ENCODE measurements at regions not wholly inside any gene's neighbourhood (a gene's known extent, or its start where the extent isn't known, plus 50 kb on each side); places are given as distances from the start of the nearest gene placed in this dataset.

DNA sequence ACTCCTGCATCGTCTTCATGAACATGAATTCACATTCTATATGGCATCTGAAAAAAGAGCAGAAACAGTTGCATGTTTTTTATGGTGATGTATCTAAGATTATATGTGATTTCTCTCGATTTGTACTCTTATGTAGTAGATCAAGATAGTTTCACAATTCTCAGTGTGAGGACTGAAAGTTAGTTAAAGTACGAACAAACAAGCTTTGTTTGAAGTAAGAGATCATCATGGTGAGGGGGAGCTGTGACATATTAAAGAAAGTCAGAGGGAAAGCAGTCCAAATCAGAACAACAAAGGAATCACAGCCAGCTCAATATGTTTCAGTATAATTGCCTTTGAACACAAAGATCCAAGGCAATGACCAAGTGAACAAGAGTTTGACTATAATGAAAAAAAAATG, 1140.6 kb downstream of the SH3BGRL start (continued):
- TF ChIP-seq, protein P1, sequence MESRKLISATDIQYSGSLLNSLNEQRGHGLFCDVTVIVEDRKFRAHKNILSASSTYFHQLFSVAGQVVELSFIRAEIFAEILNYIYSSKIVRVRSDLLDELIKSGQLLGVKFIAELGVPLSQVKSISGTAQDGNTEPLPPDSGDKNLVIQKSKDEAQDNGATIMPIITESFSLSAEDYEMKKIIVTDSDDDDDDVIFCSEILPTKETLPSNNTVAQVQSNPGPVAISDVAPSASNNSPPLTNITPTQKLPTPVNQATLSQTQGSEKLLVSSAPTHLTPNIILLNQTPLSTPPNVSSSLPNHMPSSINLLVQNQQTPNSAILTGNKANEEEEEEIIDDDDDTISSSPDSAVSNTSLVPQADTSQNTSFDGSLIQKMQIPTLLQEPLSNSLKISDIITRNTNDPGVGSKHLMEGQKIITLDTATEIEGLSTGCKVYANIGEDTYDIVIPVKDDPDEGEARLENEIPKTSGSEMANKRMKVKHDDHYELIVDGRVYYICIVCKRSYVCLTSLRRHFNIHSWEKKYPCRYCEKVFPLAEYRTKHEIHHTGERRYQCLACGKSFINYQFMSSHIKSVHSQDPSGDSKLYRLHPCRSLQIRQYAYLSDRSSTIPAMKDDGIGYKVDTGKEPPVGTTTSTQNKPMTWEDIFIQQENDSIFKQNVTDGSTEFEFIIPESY (IDR thresholded peaks at IDR 0.05; ENCODE audit: extremely low read depth, insufficient replicate concordance, low read length) = no peak
- TF ChIP-seq EZH2 (IDR thresholded peaks at IDR 0.05) = no peak
- TF ChIP-seq TCF7L2 (IDR thresholded peaks at IDR 0.05; ENCODE audit: borderline replicate concordance, extremely low read depth, insufficient read depth, insufficient read length) = no peak
- no peak for TF ChIP-seq YY1 (IDR thresholded peaks at IDR 0.05; ENCODE audit: extremely low read depth, insufficient replicate concordance, low read depth, low read length)
- TF ChIP-seq ELF1 (IDR thresholded peaks at IDR 0.05; ENCODE audit: borderline replicate concordance, low read depth) = no peak
- TF ChIP-seq, protein P2, sequence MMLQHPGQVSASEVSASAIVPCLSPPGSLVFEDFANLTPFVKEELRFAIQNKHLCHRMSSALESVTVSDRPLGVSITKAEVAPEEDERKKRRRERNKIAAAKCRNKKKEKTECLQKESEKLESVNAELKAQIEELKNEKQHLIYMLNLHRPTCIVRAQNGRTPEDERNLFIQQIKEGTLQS (IDR thresholded peaks at IDR 0.05) = no peak
- TF ChIP-seq JUND (IDR thresholded peaks at IDR 0.05) = no peak
- no peak for TF ChIP-seq ZNF274 (IDR thresholded peaks at IDR 0.05; ENCODE audit: low read depth, low read length)
- no peak for TF ChIP-seq CBX3 (IDR thresholded peaks at IDR 0.05; ENCODE audit: low read depth)
- TF ChIP-seq FOSL1 (IDR thresholded peaks at IDR 0.05; ENCODE audit: low read depth) = no peak

DNA sequence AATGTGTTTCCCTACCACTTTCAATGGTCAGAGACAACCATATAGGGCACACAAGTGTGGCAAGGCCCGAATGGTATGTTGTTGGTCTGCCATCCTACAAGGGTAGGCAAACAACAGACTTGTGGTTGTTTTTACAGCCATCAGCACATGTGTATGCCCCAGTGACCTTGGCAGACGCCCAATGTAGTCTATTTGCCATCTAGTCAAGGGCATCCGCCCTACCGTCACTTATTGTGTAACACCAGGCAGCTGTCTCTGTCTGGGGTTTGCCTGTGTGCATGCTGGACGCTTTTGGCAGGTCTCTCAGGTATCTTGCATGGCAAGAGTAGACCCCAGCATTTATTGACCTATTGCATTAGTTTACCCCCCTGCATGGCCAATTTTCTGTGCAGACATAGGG, 1145.5 kb upstream of the POU3F4 start:
- Histone ChIP-seq H3K36me3 (ENCODE audit: control insufficient read depth in 1 of 2, insufficient read depth in 2 of 2, low read length in 2 of 2) (no peaks in the 10 kb centered on the region), H2AFZ (ENCODE audit: low read depth, low read length, poor library complexity, severe bottlenecking) (no peak overlapping the region), H3K4me2 (ENCODE audit: low read length) (no peak overlapping the region), H3K9me3 (ENCODE audit: control insufficient read depth in 1 of 2, insufficient read depth in 1 of 2, low read depth in 1 of 2, low read length in 2 of 2) (no peaks in the 10 kb centered on the region), H3K4me1 (ENCODE audit: control insufficient read depth in 1 of 2, insufficient read depth in 2 of 2, low read length in 2 of 2) (no peaks in the 10 kb centered on the region), H3K27ac (ENCODE audit: low read depth, low read length) (no peak overlapping the region), H3K9ac (ENCODE audit: low read length) (no peak overlapping the region), H3K4me3 (replicated peaks in 1 of 2; ENCODE audit: low read depth in 1 of 2, low read length in 2 of 2) (no peak overlapping the region), H4K20me1 (ENCODE audit: insufficient read depth) (no peaks in the 10 kb centered on the region), H3K9me2 (ENCODE audit: insufficient read depth) (no peaks in the 10 kb centered on the region), H3K79me2 (ENCODE audit: insufficient read depth, low read length) (no peaks in the 10 kb centered on the region), H3K27me3 (ENCODE audit: insufficient read depth, low read length) (no peaks in the 10 kb centered on the region)
- ATAC-seq (no peak), DNase-seq (ENCODE audit: low read depth, low spot score) (no peak)
- intact Hi-C loops (cut with micrococcal nuclease) = no loop called here
- BruUV-seq (replicated peaks) = no TSS peak
- RAD21 ChIA-PET (ENCODE audit: low non-redundant PET in 1 of 2, low total read pairs in 2 of 2, uncharacterized antibody in 2 of 2, unreplicated experiment in 2 of 2) = no interaction called here
- POLR2A ChIA-PET = no interaction called here
- CTCF ChIA-PET = no interaction called here
- TF ChIP-seq CEBPB (IDR thresholded peaks at IDR 0.05; ENCODE audit: low read depth) (no peak), ZNF274 (IDR thresholded peaks at IDR 0.05; ENCODE audit: low read depth, low read length) (no peak), SRF (IDR thresholded peaks at IDR 0.05; ENCODE audit: low read depth) (no peak), SIN3A (IDR thresholded peaks at IDR 0.05; ENCODE audit: low read depth) (no peak), FOSL1 (IDR thresholded peaks at IDR 0.05; ENCODE audit: low read depth) (no peak), EGR1 (IDR thresholded peaks at IDR 0.05; ENCODE audit: low read depth) (no peak), RAD21 (IDR thresholded peaks at IDR 0.05; ENCODE audit: low read depth) (no peak), TCF7L2 (IDR thresholded peaks at IDR 0.05; ENCODE audit: borderline replicate concordance, extremely low read depth, insufficient read depth, insufficient read length) (no peak), YY1 (IDR thresholded peaks at IDR 0.05; ENCODE audit: extremely low read depth, insufficient replicate concordance, low read depth, low read length) (no peak)
- TF ChIP-seq, protein P2 (IDR thresholded peaks at IDR 0.05) = no peak
